ENCODE measurements at regions not wholly inside any gene's neighbourhood (a gene's known extent, or its start where the extent isn't known, plus 50 kb on each side); places are given as distances from the start of the nearest gene placed in this dataset.

DNA sequence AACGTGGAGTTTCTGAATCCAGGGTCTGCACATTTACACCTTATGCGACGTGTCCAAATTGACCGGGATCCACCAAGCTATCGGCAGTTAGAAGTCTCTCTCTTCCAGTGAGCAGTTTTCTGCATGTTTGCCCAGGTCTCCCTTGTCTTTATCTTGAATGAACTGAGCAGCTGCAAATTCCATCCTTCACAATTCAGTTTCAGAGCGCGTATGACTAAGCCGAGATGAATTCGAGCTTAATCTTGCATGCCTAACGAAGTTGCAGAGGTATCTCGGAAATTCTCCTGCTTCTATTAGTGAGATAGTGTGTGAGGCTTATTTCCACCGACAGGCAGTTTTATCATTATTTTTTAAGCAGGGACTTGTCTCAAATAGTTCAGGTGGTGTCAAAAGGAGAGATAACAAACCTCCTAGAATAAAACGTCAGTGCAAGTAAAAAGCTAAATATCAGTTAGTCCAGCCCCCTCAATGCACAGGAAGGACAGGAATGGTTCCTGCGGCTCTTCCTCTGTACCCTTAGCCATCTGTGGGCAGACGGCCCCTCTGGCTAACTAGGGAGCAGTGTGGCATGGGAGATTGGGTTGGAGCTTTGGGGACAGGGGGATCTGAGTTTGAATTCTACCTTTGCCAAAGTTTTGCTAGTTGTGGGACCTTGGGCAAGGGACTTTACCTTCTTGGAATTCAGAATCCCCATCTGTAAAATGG, 93.0 kb upstream of the GPR139 start:
- no peak for DNase-seq

DNA sequence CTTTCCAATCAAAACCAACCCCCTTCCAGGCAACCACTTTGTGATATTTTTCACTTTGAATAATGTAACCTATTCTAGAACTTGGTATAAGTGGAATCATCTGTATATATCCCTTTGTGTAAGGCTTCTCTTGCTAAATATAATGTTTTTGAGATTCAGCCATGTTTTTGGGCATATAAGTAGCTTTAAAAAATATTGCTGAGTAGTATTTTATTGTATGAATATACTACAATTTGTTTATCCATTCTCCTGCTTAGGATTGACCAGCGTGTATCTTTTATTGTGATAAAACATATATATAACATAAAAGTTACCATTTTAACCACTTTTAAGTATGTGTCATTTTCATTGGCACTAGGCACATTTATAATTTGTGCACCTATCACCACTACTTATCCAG, 79.8 kb upstream of the GPR139 start:
- no peak for DNase-seq

DNA sequence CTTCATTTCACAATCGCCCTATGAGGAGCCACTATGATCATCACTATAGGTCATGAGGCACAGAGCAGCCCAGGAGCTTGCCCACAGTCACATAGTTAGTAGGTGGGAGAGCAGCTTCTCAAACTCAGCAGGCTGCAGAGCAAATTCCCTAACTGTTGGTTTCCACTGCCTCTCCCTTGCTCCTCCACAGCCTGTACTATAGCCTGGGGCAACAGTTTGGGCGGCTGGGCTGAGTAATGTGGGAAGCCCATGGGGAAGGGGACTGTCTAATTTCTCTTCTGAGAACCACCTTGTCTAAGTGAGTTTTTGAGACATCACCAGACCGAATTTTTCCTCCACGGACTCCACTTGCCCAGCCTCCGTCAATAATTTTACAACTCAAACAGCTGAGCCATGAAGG, 73.4 kb upstream of the GPR139 start:
- no peak for DNase-seq

DNA sequence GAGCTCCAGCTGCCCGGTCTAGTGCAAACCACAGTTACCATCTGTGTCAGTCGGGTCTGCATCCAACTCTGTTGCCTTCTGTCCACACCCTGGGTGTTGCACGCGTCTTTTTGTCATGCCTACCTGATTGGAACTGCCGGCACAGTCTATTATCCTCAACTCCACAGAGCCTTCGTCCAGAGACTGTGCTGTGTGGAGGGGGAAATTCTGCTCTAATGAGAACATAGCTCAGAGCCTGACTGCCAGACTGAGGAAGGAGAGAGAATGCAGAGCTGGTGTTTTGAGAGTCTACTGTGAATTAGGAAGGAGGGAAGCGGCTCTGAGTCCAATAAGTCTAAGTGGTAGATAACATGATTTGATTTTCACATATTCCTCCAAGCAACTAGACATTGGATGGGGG, 68.3 kb upstream of the GPR139 start:
- no peak for DNase-seq

DNA sequence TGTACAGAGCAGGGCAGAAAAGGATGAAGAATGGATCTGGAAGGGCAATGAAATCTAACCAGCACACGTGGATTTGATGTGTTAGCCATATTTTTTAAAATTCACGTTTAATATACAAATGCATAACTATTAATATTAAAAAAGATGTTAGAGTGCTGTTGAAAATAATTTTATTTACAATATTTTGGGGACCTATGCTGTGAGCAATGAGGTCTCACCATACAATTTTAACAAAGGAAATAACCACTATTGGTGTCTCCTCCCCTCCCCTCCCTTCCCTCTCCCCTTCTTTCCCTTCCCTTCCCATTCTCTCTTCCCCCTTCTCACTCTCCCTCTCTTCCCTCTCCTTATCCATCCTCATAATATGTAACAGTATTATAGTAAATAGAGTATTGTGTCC, 64.2 kb upstream of the GPR139 start:
- no peak for DNase-seq

DNA sequence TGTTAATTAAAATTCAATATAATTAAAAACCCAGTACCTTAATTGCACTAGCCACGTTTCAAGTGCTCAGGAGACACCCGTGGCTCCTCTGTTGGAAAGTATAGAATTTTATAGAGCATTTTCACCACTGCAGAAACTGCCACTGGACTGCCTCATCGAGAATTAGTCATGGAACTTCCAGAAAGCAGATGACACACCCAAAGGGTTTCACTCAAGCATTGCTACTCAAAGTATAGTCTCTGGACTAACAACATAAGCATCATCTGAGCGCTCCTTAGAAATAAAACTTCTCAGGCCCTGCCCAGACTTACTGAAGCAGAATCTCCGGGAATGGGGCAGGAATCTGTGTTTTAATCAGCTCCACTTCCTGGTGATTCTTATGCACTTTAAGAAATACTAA, 63.5 kb upstream of the GPR139 start:
- no peak for DNase-seq

DNA sequence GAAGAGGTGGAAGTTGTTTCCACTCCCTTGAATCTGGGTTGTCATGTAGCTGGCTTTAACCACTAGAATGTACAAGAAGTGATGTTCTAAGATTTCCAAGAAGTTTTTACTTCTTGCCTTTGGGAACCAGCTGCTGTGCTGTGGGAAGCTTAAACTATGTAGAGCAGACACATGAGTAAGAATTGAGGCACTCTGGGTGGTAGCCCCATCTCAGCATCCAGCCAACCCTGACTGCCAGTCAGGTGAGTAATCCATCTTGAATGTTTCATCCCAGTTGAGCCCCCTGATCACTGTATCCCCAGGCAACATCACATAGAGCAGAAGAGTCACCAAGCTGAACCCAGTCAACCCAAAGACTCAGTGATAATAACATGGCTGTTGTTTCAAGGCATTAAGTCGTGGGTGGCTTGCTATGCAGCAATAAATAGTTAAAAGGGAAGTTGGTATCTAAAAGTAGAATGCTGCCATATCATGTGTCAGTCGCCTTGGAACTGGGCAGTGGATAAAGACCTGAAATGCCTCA, 62.8 kb upstream of the GPR139 start:
- DNase-seq, result no peak

DNA sequence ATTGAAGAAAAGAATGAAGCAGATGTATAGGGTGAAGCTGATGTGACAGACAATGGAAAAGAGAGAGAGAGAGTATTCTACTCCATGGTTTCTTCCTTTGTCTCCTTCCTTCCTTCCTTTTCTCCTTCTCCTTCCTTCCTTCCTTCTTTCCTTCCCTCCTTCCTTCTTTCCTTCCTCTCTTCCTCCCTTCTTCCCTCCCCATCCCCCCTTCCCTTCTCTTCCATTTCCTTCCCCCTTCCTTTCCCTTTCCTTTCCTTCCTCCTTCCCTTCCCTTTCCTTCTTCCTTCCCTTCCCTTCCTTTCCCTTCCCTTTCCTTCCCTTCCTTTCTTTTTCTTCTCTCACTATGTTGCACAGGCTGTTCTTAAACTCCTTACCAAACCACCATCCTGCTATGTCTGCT, 55.7 kb upstream of the GPR139 start:
- DNase-seq, result no peak
